Bronchial epithelial cell (primary cell): ENCODE measurements at regions not wholly inside any gene's neighbourhood (a gene's known extent, or its start where the extent isn't known, plus 50 kb on each side); places are given as distances from the start of the nearest gene placed in this dataset.

Experiments
- DNase-seq: peaks from one replicate; pipeline ENCODE4 v3.0.0-alpha.2; 2010; ENCODE audit warnings: low read depth
- FAIRE-seq: peaks from 2 replicates; lab custom pipeline; 2011; peaks lifted over from hg19 to GRCh38; lab: Jason Lieb, UNC
- H3K27me3 ChIP-seq: 2 replicates; pipeline ENCODE4 v1.5.1; 2011; ENCODE audit warnings: low read length; ENCODE audit not compliant: control insufficient read depth, insufficient read depth
- H3K36me3 ChIP-seq: 2 replicates; pipeline ENCODE4 v1.5.1; 2011; ENCODE audit warnings: low read length; ENCODE audit not compliant: control insufficient read depth, insufficient read depth
- H3K4me3 ChIP-seq: 2 replicates; pipeline ENCODE4 v1.5.1; 2011; ENCODE audit warnings: mild to moderate bottlenecking, low read depth, low read length, control low read depth
- CTCF ChIP-seq: IDR thresholded peaks from 2 replicates; pipeline ENCODE4 v1.5.1; 2011; ENCODE audit warnings: mild to moderate bottlenecking, moderate library complexity, low read length, control low read depth, inconsistent platforms; ENCODE audit not compliant: insufficient read depth, severe bottlenecking

DNA sequence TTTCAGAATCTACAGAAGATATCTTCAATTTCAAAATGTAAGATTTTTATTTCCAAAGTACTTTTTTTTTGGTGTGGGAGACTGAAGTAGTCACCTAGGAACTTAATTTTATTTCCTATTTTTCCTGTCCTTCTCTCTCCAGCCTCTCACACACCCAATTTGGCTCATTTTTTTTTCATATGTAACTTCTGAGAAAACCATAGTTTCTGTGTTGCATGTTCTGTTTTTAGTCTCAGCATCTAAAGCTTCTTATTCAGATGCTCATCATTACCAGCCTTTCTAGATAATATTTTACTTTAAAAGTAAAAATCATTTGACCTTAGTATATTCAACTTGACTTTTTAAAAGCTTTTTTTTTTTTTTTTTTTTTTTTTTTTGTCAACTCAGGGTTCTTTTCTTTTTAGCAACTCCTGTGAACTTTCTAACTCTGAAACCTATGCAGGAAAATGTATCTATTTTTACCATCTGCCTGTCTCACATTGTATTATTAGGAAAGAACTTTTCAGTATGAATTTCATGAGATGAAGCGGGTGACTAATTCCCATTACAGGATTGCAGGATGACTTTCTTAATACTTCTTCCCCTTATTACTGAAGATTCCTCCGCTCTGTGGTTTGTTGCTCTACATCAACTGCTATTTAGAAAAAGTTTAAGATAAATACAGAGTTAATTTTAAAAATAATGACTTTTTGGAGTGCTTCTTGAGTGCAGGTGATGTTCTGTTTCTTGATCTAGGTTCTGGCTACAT is 73.6 kb upstream of the LSM8 start:
- Histone ChIP-seq H3K4me3 (no peak overlapping the region), H3K36me3 (no peaks in the 10 kb centered on the region), H3K27me3 (no peaks in the 10 kb centered on the region)
- no peak for TF ChIP-seq CTCF
- no peak for FAIRE-seq
- no peak for DNase-seq

DNA sequence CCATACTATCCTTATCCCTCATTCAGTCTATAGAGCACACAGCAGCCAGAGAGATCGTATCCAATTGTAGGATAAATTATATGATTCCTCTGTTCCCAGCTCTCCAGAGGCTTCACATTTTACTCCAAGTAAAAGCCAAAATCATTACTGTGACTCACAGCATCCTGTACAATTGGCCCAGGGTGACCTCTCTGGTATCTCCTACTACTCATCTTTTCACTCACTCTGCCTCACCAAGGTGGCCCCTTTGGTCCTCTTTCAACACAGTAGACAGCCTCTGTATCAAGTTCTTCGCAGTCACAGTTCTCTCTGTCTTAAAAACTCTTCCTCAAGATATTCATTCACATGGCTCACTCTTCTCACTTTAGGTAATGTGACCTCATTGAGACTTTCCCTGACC is 72.6 kb upstream of the LSM8 start:
- Histone ChIP-seq H3K4me3 (no peak overlapping the region), H3K36me3 (no peaks in the 10 kb centered on the region), H3K27me3 (no peaks in the 10 kb centered on the region)
- TF ChIP-seq CTCF = no peak
- DNase-seq = peak; percentile 23
- FAIRE-seq = no peak

DNA sequence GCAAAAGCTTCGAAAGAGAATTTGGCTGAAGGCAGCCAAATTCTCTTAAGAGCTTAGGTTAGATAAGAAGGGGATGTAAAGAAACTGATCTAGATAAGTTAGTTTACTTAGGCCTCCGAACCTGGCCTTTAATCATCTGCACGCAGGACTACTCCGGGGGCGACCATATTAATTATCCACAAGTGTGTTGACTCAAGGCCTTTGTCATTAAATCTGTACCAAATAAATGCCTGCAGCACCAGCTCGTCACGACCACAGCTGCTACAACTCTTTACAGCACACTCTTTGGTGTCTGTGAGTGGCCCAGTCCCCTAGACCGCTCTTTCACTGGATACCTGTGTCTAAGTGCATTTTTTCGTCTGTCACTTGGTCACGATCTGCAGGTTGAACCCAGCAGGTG is 69.8 kb upstream of the LSM8 start:
- no peak overlapping the region for H3K4me3 ChIP-seq
- DNase-seq = no peak
- no peak for TF ChIP-seq CTCF
- no peaks in the 10 kb centered on the region for H3K36me3 ChIP-seq
- no peak for FAIRE-seq
- H3K27me3 ChIP-seq = no peaks in the 10 kb centered on the region

DNA sequence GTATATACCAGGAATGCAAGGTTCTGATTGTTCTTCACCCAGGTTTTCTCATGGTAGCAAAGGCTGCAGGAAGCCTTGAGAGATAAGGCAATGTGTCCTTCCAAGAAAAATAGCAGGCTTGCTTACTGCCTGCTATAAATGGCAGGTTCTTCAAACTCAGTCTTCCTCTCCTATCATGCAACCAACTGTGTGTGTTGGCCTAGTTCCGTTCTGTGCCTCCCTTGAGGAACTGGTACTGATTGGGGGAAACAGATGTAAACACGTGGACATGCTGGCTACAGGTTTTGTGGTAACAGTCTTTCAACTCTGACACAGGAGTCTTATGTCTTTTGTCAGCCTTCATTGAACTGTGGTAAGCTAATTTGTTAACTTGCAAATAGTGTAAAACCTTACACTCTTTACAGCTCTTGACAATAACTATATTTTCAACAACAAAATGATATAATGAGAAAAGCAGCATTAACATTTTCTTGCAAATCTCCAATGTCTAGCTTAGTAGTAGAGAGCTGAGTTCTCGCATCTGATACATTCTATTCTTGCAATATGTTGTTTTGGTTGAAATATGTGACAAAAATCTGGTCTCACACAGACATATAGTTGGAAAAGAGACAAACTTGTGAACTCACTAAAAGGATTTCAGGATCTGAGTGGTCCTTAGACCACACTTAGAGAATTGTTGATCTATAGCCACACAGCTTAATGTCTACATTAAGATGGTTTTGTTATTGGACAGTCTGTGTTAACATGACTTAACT is 54.7 kb upstream of the LSM8 start:
- H3K36me3 ChIP-seq = no peaks in the 10 kb centered on the region
- no peak for DNase-seq
- FAIRE-seq = peak; percentile 36
- no peak for TF ChIP-seq CTCF
- no peaks in the 10 kb centered on the region for H3K27me3 ChIP-seq
- no peak overlapping the region for H3K4me3 ChIP-seq

DNA sequence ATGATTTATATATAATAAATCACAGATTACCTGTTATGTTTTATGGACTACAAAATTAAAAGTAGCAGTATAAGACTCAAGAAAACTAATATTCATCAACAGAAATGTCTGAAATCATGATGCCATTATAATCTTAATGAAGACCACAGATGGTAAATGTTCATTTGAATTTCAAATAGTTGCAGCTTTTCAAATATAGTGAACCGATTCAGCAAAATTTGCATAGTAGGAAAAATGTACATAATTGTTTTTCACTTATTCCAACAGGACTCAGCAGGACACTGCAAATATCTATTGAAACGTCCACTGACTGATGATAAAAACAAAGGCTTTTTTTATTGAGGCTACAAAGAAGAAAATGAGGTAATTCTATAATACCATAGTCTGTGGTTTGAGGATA is 51.2 kb upstream of the LSM8 start:
- H3K4me3 ChIP-seq = no peak overlapping the region
- DNase-seq = no peak
- no peak for FAIRE-seq
- TF ChIP-seq CTCF = no peak
- no peaks in the 10 kb centered on the region for H3K27me3 ChIP-seq
- no peaks in the 10 kb centered on the region for H3K36me3 ChIP-seq
